Body of pancreas (tissue), 4 donors: ENCODE measurements at regions not wholly inside any gene's neighbourhood (a gene's known extent, or its start where the extent isn't known, plus 50 kb on each side); places are given as distances from the start of the nearest gene placed in this dataset.

Experiments
- CTCF ChIP-seq, 7 experiments: fragments of 450-650 bp in 4 of 7; fragments of 200-600 bp in 3 of 7; sonication (generic) in 3 of 7; IDR thresholded peaks; one replicate each; pipeline ENCODE4 v1.5.1; 2016 to 2019; ENCODE audit warnings: antibody characterized with exemption in 7 of 7
- POLR2A ChIP-seq, 3 donors: fragments of 450-650 bp; IDR thresholded peaks; one replicate each; pipeline ENCODE4 v1.6.1; 2016; ENCODE audit warnings: antibody characterized with exemption in 3 of 3, mild to moderate bottlenecking in 2 of 3

GRCh38 chr1:106980121-106980520 lies 76.4 kb upstream of the PRMT6 start:
- TF ChIP-seq POLR2A (IDR thresholded peaks at IDR 0.05) (no peak), CTCF (IDR thresholded peaks at IDR 0.05) (no peak)
